B cell (primary cell): ENCODE measurements at regions not wholly inside any gene's neighbourhood (a gene's known extent, or its start where the extent isn't known, plus 50 kb on each side); places are given as distances from the start of the nearest gene placed in this dataset.

Experiments used
- ATAC-seq: fragments of 200-7000 bp; cut with Tn5 transposase; one replicate; pipeline ENCODE4 v1.10.0; 2021; ENCODE audit warnings: low read depth, mild to moderate bottlenecking, moderate number of reproducible peaks, moderate library complexity
- CTCF ChIA-PET: fragments of 350-600 bp; sonication (Branson Sonifier 250); formaldehyde crosslinking; loops from one replicate; lab custom pipeline; 2021; ENCODE audit warnings: antibody characterized with exemption, inconsistent platforms; lab: Charles Lee
- POLR2A ChIA-PET: fragments of 350-600 bp; sonication (Branson Sonifier 250); formaldehyde crosslinking; loops from one replicate; lab custom pipeline; 2021; ENCODE audit warnings: antibody characterized with exemption; lab: Charles Lee
- DNase-seq: peaks from one replicate; pipeline ENCODE4 v3.0.0; 2013
- H2AFZ ChIP-seq: 2 replicates; pipeline ENCODE4 v1.6.1; 2012; ENCODE audit warnings: mild to moderate bottlenecking, low read depth, low read length; ENCODE audit not compliant: insufficient read depth, poor library complexity, severe bottlenecking
- H3K27ac ChIP-seq, 2 donors: 1 replicate in 1 of 2; 2 replicates in 1 of 2; pipeline ENCODE4 v1.5.1; 2012 to 2013; ENCODE audit warnings: low read length in 2 of 2, mild to moderate bottlenecking in 2 of 2, moderate library complexity in 1 of 2
- H3K27me3 ChIP-seq, 4 experiments: fragments of 200-600 bp in 1 of 4; sonication (generic) in 1 of 4; replicated peaks in 1 of 4; 1 replicate in 2 of 4; 2 replicates in 2 of 4; pipeline versions ENCODE4 v1.6.1 to v1.7.0; 2013 to 2016; ENCODE audit warnings: low read length in 3 of 4, mild to moderate bottlenecking in 2 of 4, mixed read lengths in 1 of 4, moderate library complexity in 1 of 4; ENCODE audit not compliant: insufficient read depth in 4 of 4, control insufficient read depth in 3 of 4; ENCODE audit errors: control extremely low read depth in 1 of 4
- H3K36me3 ChIP-seq, 2 experiments: replicated peaks in 1 of 2; 1 replicate in 1 of 2; 2 replicates in 1 of 2; pipeline versions ENCODE4 v1.6.1 to v1.7.1; 2013; ENCODE audit warnings: low read length in 1 of 2; ENCODE audit not compliant: insufficient read depth in 2 of 2, control insufficient read depth in 1 of 2; ENCODE audit errors: control extremely low read depth in 1 of 2, extremely low read depth in 1 of 2
- H3K4me1 ChIP-seq, 2 donors: fragments of 200-600 bp in 1 of 2; sonication (generic) in 1 of 2; 1 replicate in 1 of 2; 2 replicates in 1 of 2; pipeline versions ENCODE4 v1.5.1 to v1.6.1; 2013 to 2017; ENCODE audit warnings: low read length in 2 of 2; ENCODE audit not compliant: control insufficient read depth in 2 of 2, insufficient read depth in 2 of 2
- H3K4me2 ChIP-seq: replicated peaks from 2 replicates; pipeline ENCODE3; 2012; ENCODE audit warnings: mild to moderate bottlenecking, low read depth, low read length; ENCODE audit not compliant: poor library complexity, severe bottlenecking
- H3K4me3 ChIP-seq, 5 experiments: fragments of 200-600 bp in 1 of 5; sonication (generic) in 1 of 5; 1 replicate in 3 of 5; 2 replicates in 2 of 5; pipeline versions ENCODE4 v1.5.1 to v1.7.0; 2011 to 2016; ENCODE audit warnings: low read length in 4 of 5, mild to moderate bottlenecking in 4 of 5, low read depth in 2 of 5, control low read depth in 1 of 5, moderate library complexity in 1 of 5; ENCODE audit not compliant: insufficient read depth in 1 of 5; ENCODE audit errors: control extremely low read depth in 1 of 5, extremely low read depth in 1 of 5
- H3K79me2 ChIP-seq: fragments of 200-600 bp; sonication (generic); one replicate; pipeline ENCODE4 v1.6.0; 2016; ENCODE audit warnings: low read length; ENCODE audit not compliant: control insufficient read depth, insufficient read depth
- H3K9ac ChIP-seq: fragments of 200-600 bp; sonication (generic); 2 replicates; pipeline ENCODE4 v1.6.1; 2017; ENCODE audit warnings: mild to moderate bottlenecking, low read length, moderate library complexity
- H3K9me3 ChIP-seq, 3 donors: one replicate each; pipeline versions ENCODE4 v1.6.1 to v1.7.1; 2013; ENCODE audit warnings: low read length in 2 of 3; ENCODE audit not compliant: control insufficient read depth in 2 of 3, insufficient read depth in 1 of 3; ENCODE audit errors: control extremely low read depth in 1 of 3
- H4K20me1 ChIP-seq: 2 replicates; pipeline ENCODE4 v1.6.0; 2012; ENCODE audit warnings: mild to moderate bottlenecking, low read length; ENCODE audit not compliant: insufficient read depth, control insufficient read depth, poor library complexity, severe bottlenecking
- H3K27ac Mint-ChIP-seq: one replicate; pipeline ENCODE4 v1.8.0; 2021; ENCODE audit warnings: mixed read lengths
- H3K27me3 Mint-ChIP-seq: one replicate; pipeline ENCODE4 v1.8.0; 2021; ENCODE audit warnings: mixed read lengths
- H3K4me1 Mint-ChIP-seq: one replicate; pipeline ENCODE4 v1.8.0; 2021; ENCODE audit warnings: mixed read lengths
- H3K4me3 Mint-ChIP-seq: one replicate; pipeline ENCODE4 v1.8.0; 2021; ENCODE audit warnings: mixed read lengths
- H3K9me3 Mint-ChIP-seq: one replicate; pipeline ENCODE4 v1.8.0; 2022; ENCODE audit warnings: mixed read lengths; ENCODE audit not compliant: insufficient read depth
- EZH2 ChIP-seq: IDR thresholded peaks from 2 replicates; pipeline ENCODE4 v1.6.1; 2012; ENCODE audit warnings: borderline replicate concordance, low read depth, mild to moderate bottlenecking, moderate library complexity, low read length; ENCODE audit not compliant: insufficient read depth, poor library complexity, severe bottlenecking
- WGBS: methylation state at CpG from one replicate; pipeline ENCODE4 v1.1.5; 2013; ENCODE audit warnings: missing lambda C conversion rate; ENCODE audit not compliant: insufficient coverage; 5-methylcytosine and 5-hydroxymethylcytosine counted together
- intact Hi-C: fragments of 100-400 bp; cut with micrococcal nuclease; formaldehyde crosslinking; loops from one replicate; pipeline ENCODE4 v1.10.0; 2022
- TF ChIP-seq, protein P1 (sequence below): fragments of 200-600 bp; IDR thresholded peaks from one replicate; pipeline ENCODE4 v1.8.0; 2022; ENCODE audit warnings: antibody characterized with exemption, mild to moderate bottlenecking

- CTCF ChIA-PET, result no interaction called here
- POLR2A ChIA-PET, result no interaction called here
- H3K9ac ChIP-seq, result peak overlapping the region; percentile 3
- Mint-ChIP-seq H3K9me3 (no peaks in the 10 kb centered on the region), H3K4me1 (peaks cover 28% of the 10 kb centered on the region), H3K27me3 (no peaks in the 10 kb centered on the region), H3K4me3 (peak overlapping the region; percentile 32), H3K27ac (no peak overlapping the region)
- DNase-seq, result no peak
- H3K27ac ChIP-seq, result no peak overlapping the region
- no peak for ATAC-seq
- H3K4me3 ChIP-seq, result no peak overlapping the region
- H3K27me3 ChIP-seq, result no peaks in the 10 kb centered on the region
- H3K9me3 ChIP-seq, result no peaks in the 10 kb centered on the region
- no peaks in the 10 kb centered on the region for H3K79me2 ChIP-seq
- intact Hi-C loops, result loop anchor here (10.0 kb wide), 1 partner anchor 264 kb away; no protein-coding TSS in a partner anchor
- WGBS, result no CpG with 5 or more reads among the region's 3 CpGs
- peaks cover 4 to 30% of the 10 kb centered on the region in 2 donors for H3K4me1 ChIP-seq
- H3K36me3 ChIP-seq, result no peaks in the 10 kb centered on the region
- no peak overlapping the region for H2AFZ ChIP-seq
- H4K20me1 ChIP-seq, result no peaks in the 10 kb centered on the region
- TF ChIP-seq EZH2, result no peak
- TF ChIP-seq, protein P1, sequence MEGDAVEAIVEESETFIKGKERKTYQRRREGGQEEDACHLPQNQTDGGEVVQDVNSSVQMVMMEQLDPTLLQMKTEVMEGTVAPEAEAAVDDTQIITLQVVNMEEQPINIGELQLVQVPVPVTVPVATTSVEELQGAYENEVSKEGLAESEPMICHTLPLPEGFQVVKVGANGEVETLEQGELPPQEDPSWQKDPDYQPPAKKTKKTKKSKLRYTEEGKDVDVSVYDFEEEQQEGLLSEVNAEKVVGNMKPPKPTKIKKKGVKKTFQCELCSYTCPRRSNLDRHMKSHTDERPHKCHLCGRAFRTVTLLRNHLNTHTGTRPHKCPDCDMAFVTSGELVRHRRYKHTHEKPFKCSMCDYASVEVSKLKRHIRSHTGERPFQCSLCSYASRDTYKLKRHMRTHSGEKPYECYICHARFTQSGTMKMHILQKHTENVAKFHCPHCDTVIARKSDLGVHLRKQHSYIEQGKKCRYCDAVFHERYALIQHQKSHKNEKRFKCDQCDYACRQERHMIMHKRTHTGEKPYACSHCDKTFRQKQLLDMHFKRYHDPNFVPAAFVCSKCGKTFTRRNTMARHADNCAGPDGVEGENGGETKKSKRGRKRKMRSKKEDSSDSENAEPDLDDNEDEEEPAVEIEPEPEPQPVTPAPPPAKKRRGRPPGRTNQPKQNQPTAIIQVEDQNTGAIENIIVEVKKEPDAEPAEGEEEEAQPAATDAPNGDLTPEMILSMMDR, result no peak
- peak overlapping the region; percentile 37 for H3K4me2 ChIP-seq
Observed at GRCh38 chr1:83769072-83769471, 229.9 kb downstream of the TTLL7 start.

GRCh38 chr1:83766241-83766691, 232.7 kb downstream of the TTLL7 start:
- Mint-ChIP-seq H3K9me3 (no peaks in the 10 kb centered on the region), H3K4me1 (peaks cover 40% of the 10 kb centered on the region), H3K27ac (no peak overlapping the region), H3K27me3 (no peaks in the 10 kb centered on the region), H3K4me3 (peak overlapping the region; percentile 3)
- Histone ChIP-seq H4K20me1 (no peaks in the 10 kb centered on the region), H3K27me3 (no peaks in the 10 kb centered on the region), H3K79me2 (no peaks in the 10 kb centered on the region), H2AFZ (no peak overlapping the region), H3K27ac (no peak overlapping the region), H3K4me3 (no peak overlapping the region), H3K9ac (no peak overlapping the region), H3K9me3 (no peaks in the 10 kb centered on the region), H3K4me2 (no peak overlapping the region), H3K36me3 (no peaks in the 10 kb centered on the region), H3K4me1 (peaks cover 12 to 43% of the 10 kb centered on the region in 2 donors)
- WGBS, result 14% methylated on average over 1 of the region's 1 CpG
- intact Hi-C loops, result loop anchor here (10.0 kb wide), 1 partner anchor 261 kb away; no protein-coding TSS in a partner anchor
- ChIA-PET CTCF (interaction anchor here (1.6 to 1.7 kb wide), 2 partner anchors 9 to 23 kb away, joined by 3 read pairs; no protein-coding TSS in a partner anchor), POLR2A (no interaction called here)
- TF ChIP-seq, protein P1, result no peak
- no peak for TF ChIP-seq EZH2
- DNase-seq (no peak), ATAC-seq (no peak)
